GM21786 (cell line): ENCODE measurements at regions not wholly inside any gene's neighbourhood (a gene's known extent, or its start where the extent isn't known, plus 50 kb on each side); places are given as distances from the start of the nearest gene placed in this dataset.

Experiments used
- ATAC-seq: cut with Tn5 transposase; IDR thresholded peaks from one replicate; pipeline ENCODE4 v1.9.1; 2021; ENCODE audit not compliant: unreplicated experiment

GRCh38 chr16:74035816-74036215, 260.8 kb upstream of the PSMD7 start:
- no peak for ATAC-seq

- no peak for ATAC-seq
These were observed 261.8 kb upstream of the PSMD7 start for GRCh38 chr16:74034862-74035261.

- no peak for ATAC-seq
These were observed 262.4 kb upstream of the PSMD7 start for GRCh38 chr16:74034200-74034599.

- no peak for ATAC-seq
These were observed 263.1 kb upstream of the PSMD7 start for GRCh38 chr16:74033441-74033995.

GRCh38 chr16:74031551-74031950, 265.1 kb upstream of the PSMD7 start:
- ATAC-seq: no peak

- no peak for ATAC-seq
These were observed 266.5 kb upstream of the PSMD7 start for GRCh38 chr16:74030000-74030706.

GRCh38 chr16:74029115-74029792, 267.4 kb upstream of the PSMD7 start:
- ATAC-seq: no peak

- ATAC-seq: no peak
These were observed 270.0 kb upstream of the PSMD7 start for GRCh38 chr16:74026373-74027281.

GRCh38 chr16:74024953-74025352, 271.7 kb upstream of the PSMD7 start:
- ATAC-seq: no peak

GRCh38 chr16:74020095-74020670, 276.4 kb upstream of the PSMD7 start:
- ATAC-seq: no peak

- ATAC-seq: no peak
These were observed 277.0 kb upstream of the PSMD7 start for GRCh38 chr16:74019612-74020011.

GRCh38 chr16:74015953-74016352, 280.7 kb upstream of the PSMD7 start:
- ATAC-seq: no peak

GRCh38 chr16:73998707-73999106, 297.9 kb upstream of the PSMD7 start:
- ATAC-seq: no peak

- ATAC-seq: no peak
These were observed 298.6 kb upstream of the PSMD7 start for GRCh38 chr16:73997971-73998370.

GRCh38 chr16:73997340-73997711, 299.3 kb upstream of the PSMD7 start:
- ATAC-seq: no peak

GRCh38 chr16:73996624-73997339, 299.8 kb upstream of the PSMD7 start:
- ATAC-seq: no peak

- ATAC-seq: no peak
These were observed 302.7 kb upstream of the PSMD7 start for GRCh38 chr16:73993878-73994277.

- no peak for ATAC-seq
These were observed 318.2 kb upstream of the PSMD7 start for GRCh38 chr16:73978407-73978784.

GRCh38 chr16:73976644-73977043, 320.0 kb upstream of the PSMD7 start:
- ATAC-seq: no peak

GRCh38 chr16:73973174-73973573, 323.4 kb upstream of the PSMD7 start:
- no peak for ATAC-seq
